ENCODE measurements at regions not wholly inside any gene's neighbourhood (a gene's known extent, or its start where the extent isn't known, plus 50 kb on each side); places are given as distances from the start of the nearest gene placed in this dataset.
A peak's percentile ranks its signal among the peaks of the same experiment; 100 is the strongest.
"Not testable (repeated sequence)": the region's sequence is repeated elsewhere in the genome, so short reads cannot be mapped to it uniquely, and the experiment has no call there.

DNA sequence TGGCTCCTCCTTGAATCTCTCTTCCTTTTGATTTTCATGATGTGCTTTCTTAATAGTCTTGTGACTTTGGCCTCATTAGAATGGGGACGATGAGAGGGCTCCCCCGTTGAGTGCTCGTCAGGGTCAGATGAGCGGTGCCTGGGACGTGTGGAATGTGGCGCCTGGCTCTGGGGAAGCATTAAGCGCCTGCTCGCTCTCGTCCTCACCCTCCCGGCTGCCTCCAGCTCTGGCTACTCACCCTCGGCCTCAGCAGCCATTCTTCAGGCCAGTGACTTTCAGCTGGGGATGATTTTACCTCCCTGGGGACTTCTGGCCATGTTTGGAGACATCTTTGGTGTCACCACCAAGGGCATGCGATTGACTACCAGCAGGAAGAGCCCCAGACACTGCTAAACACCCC, 69.7 kb downstream of the RPS6KA4 start:
- H3K27me3 Mint-ChIP-seq: peaks cover 38% of the 10 kb centered on the region
- peaks cover 4% of the 10 kb centered on the region for H3K9me3 Mint-ChIP-seq
- H3K27ac Mint-ChIP-seq: no peak overlapping the region
- no peaks in the 10 kb centered on the region for H3K4me1 Mint-ChIP-seq
- no peaks in the 10 kb centered on the region for H3K36me3 Mint-ChIP-seq
- ATAC-seq: no peak
- no peak overlapping the region for H3K4me3 Mint-ChIP-seq

- no peak for ATAC-seq
- Mint-ChIP-seq H3K27me3 (peaks cover 38% of the 10 kb centered on the region), H3K9me3 (peaks cover 4% of the 10 kb centered on the region), H3K4me3 (no peak overlapping the region), H3K27ac (no peak overlapping the region), H3K36me3 (no peaks in the 10 kb centered on the region), H3K4me1 (no peaks in the 10 kb centered on the region)
Measured at GRCh38 chr11:64429970-64430369, 71.0 kb downstream of the RPS6KA4 start.

DNA sequence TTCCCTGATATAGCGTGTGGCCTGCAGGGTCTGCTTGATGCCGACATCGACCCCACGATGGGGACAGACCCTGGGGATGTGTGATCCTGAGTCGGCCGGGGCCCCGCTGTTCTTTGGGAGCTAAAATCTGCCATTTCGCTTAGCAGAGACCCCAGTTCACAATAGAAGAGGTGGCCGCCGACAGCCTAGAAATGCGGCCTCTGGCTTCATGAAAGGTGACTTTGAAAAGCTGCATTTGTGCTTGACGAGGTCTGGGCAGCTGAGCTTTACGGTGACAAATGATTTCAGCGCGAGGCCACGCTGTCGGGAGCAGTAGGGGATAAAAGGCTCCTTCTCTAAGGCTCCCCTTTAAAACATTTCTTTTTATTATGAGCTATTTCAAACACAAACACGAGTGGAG, 71.7 kb downstream of the RPS6KA4 start:
- H3K9me3 Mint-ChIP-seq: peaks cover 4% of the 10 kb centered on the region
- H3K27me3 Mint-ChIP-seq: peaks cover 38% of the 10 kb centered on the region
- H3K4me1 Mint-ChIP-seq: no peaks in the 10 kb centered on the region

GRCh38 chr11:64436000-64436399, 77.0 kb downstream of the RPS6KA4 start:
- no peak for ATAC-seq
- H3K27ac Mint-ChIP-seq: no peak overlapping the region
- peaks cover 28% of the 10 kb centered on the region for H3K27me3 Mint-ChIP-seq
- H3K4me1 Mint-ChIP-seq: peaks cover 6% of the 10 kb centered on the region
- H3K9me3 Mint-ChIP-seq: peaks cover 4% of the 10 kb centered on the region
- H3K36me3 Mint-ChIP-seq: no peaks in the 10 kb centered on the region
- H3K4me3 Mint-ChIP-seq: no peak overlapping the region

More for the DNA sequence above, 71.7 kb downstream of the RPS6KA4 start:
- ATAC-seq: no peak
- no peak overlapping the region for H3K27ac Mint-ChIP-seq
- no peak overlapping the region for H3K4me3 Mint-ChIP-seq
- H3K36me3 Mint-ChIP-seq: no peaks in the 10 kb centered on the region

GRCh38 chr11:64437426-64437825, 78.5 kb downstream of the RPS6KA4 start:
- Mint-ChIP-seq H3K27me3 (peaks cover 23% of the 10 kb centered on the region), H3K9me3 (no peaks in the 10 kb centered on the region), H3K4me1 (peaks cover 15% of the 10 kb centered on the region), H3K36me3 (no peaks in the 10 kb centered on the region), H3K4me3 (no peak overlapping the region), H3K27ac (no peak overlapping the region)
- no peak for ATAC-seq

GRCh38 chr11:64438986-64439771, 80.2 kb downstream of the RPS6KA4 start:
- ATAC-seq: no peak
- Mint-ChIP-seq H3K4me1 (peaks cover 29% of the 10 kb centered on the region), H3K27ac (no peak overlapping the region), H3K9me3 (no peaks in the 10 kb centered on the region), H3K4me3 (no peak overlapping the region), H3K36me3 (no peaks in the 10 kb centered on the region), H3K27me3 (peaks cover 23% of the 10 kb centered on the region)

DNA sequence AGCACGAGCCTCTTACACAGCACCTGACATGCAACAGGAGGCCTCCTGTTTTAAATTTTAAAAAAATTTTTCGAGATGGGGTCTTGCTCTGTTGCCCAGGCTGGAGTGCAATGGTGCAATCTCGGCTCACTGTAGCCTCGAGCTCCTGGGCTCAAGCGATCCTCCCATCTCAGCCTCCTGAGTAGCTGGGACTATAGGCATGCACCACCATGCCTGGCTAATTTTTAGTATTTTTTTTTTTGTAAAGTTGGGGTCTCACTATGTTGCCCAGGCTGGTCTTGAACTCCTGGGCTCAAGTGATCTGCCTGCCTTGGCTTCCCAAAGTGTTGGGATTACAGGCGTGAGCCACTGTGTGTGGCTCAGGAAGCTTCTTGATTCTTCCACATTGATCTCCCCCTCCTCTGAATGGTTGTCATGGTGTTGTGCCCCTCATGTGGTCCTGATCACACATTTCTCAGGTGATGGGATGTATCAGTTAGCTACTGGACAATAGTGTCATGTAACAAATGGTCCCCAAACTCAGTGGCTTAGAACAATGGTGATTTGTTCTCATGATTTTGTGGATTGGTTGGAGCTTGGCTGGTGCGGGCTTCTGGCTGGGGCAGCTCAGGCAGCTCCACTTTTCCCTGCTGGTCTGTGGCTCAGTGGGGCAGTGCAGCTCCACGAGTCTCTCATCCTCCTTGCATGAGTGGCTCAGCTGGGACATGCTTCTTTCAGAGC, 81.0 kb downstream of the RPS6KA4 start:
- not testable (repeated sequence) for H3K9me3 Mint-ChIP-seq, ATAC-seq, H3K36me3 Mint-ChIP-seq, H3K27ac Mint-ChIP-seq, H3K4me3 Mint-ChIP-seq
- Mint-ChIP-seq H3K4me1 (peaks cover 29% of the 10 kb centered on the region), H3K27me3 (peaks cover 23% of the 10 kb centered on the region)

GRCh38 chr11:64441127-64441526, 82.2 kb downstream of the RPS6KA4 start:
- peaks cover 29% of the 10 kb centered on the region for H3K4me1 Mint-ChIP-seq
- no peaks in the 10 kb centered on the region for H3K36me3 Mint-ChIP-seq
- peaks cover 23% of the 10 kb centered on the region for H3K27me3 Mint-ChIP-seq
- H3K9me3 Mint-ChIP-seq: no peaks in the 10 kb centered on the region
- ATAC-seq: peak; percentile 40
- no peak overlapping the region for H3K27ac Mint-ChIP-seq
- H3K4me3 Mint-ChIP-seq: no peak overlapping the region

- Mint-ChIP-seq H3K4me1 (peaks cover 32% of the 10 kb centered on the region), H3K9me3 (no peaks in the 10 kb centered on the region), H3K4me3 (no peak overlapping the region), H3K36me3 (no peaks in the 10 kb centered on the region), H3K27me3 (peaks cover 9% of the 10 kb centered on the region), H3K27ac (no peak overlapping the region)
- ATAC-seq: no peak
Measured at GRCh38 chr11:64443001-64443400, 84.0 kb downstream of the RPS6KA4 start.

GRCh38 chr11:64444838-64445441, 86.0 kb downstream of the RPS6KA4 start:
- Mint-ChIP-seq H3K36me3 (no peaks in the 10 kb centered on the region), H3K27ac (no peak overlapping the region), H3K9me3 (no peaks in the 10 kb centered on the region), H3K4me1 (peaks cover 51% of the 10 kb centered on the region), H3K4me3 (no peak overlapping the region), H3K27me3 (no peaks in the 10 kb centered on the region)
- ATAC-seq: no peak

GRCh38 chr11:64445651-64446050, 86.7 kb downstream of the RPS6KA4 start:
- no peak overlapping the region for H3K4me3 Mint-ChIP-seq
- H3K27me3 Mint-ChIP-seq: no peaks in the 10 kb centered on the region
- H3K9me3 Mint-ChIP-seq: no peaks in the 10 kb centered on the region
- peaks cover 50% of the 10 kb centered on the region for H3K4me1 Mint-ChIP-seq
- H3K27ac Mint-ChIP-seq: no peak overlapping the region
- no peaks in the 10 kb centered on the region for H3K36me3 Mint-ChIP-seq
- ATAC-seq: no peak

GRCh38 chr11:64447831-64448598, 89.1 kb downstream of the RPS6KA4 start:
- H3K4me3 Mint-ChIP-seq: peak overlapping the region; percentile 80
- ATAC-seq: peak; percentile 89
- H3K9me3 Mint-ChIP-seq: no peaks in the 10 kb centered on the region
- H3K4me1 Mint-ChIP-seq: peaks cover 34% of the 10 kb centered on the region
- H3K27me3 Mint-ChIP-seq: peaks cover 3% of the 10 kb centered on the region
- peak overlapping the region; percentile 73 for H3K27ac Mint-ChIP-seq
- no peaks in the 10 kb centered on the region for H3K36me3 Mint-ChIP-seq

DNA sequence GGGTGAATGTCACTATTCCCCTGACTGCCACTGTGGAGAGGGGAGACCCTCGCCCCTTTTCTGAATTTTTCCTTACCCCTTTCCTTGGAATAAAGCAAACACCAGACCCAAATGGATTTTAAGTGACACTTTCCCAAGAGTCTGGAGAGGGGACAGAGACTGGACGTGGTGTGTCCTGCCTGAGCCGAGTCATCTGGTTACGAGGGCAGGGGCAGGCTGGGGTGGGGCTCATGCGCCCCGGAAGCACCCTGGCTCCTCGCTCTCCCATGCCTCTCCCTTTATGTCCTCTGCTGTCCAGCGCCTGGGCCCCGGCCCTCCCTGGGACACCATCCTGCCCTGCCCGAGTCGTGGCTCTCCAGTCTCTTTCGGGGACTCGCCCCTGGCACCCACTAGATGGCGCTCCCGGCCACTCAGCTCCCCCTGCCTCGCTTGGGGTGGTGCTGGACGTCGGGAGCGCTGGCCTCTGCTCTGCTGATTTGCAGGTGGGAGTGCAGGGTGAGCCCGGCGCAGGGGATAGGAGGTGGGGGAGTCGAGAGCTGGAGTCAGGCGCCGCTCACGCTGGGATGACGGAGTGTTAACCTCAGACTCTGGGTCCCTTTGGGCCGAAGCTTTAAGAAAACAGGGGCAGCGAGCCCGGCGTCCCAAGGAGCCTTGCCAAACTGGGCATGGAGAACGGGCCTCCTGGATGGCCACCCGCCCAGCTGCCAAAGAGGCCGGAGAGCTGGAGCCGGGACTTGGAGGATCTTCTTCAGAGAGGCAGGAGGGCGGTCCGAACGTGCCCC, 89.8 kb downstream of the RPS6KA4 start:
- Mint-ChIP-seq H3K27ac (peak overlapping the region; percentile 73), H3K36me3 (no peaks in the 10 kb centered on the region), H3K4me3 (peak overlapping the region; percentile 80), H3K4me1 (peaks cover 30% of the 10 kb centered on the region), H3K9me3 (peaks cover 2% of the 10 kb centered on the region), H3K27me3 (peaks cover 8% of the 10 kb centered on the region)
- peak; percentile 87 for ATAC-seq

GRCh38 chr11:64449381-64450167, 90.6 kb downstream of the RPS6KA4 start:
- H3K9me3 Mint-ChIP-seq: peaks cover 2% of the 10 kb centered on the region
- ATAC-seq: peak; percentile 89
- peak overlapping the region; percentile 80 for H3K4me3 Mint-ChIP-seq
- H3K36me3 Mint-ChIP-seq: no peaks in the 10 kb centered on the region
- H3K27me3 Mint-ChIP-seq: peaks cover 8% of the 10 kb centered on the region
- H3K4me1 Mint-ChIP-seq: peaks cover 30% of the 10 kb centered on the region
- peak overlapping the region; percentile 73 for H3K27ac Mint-ChIP-seq
